SK-N-SH treated with all-trans-retinoic acid at 6 μM for 48 hours (cell line): ENCODE measurements at regions not wholly inside any gene's neighbourhood (a gene's known extent, or its start where the extent isn't known, plus 50 kb on each side); places are given as distances from the start of the nearest gene placed in this dataset.

Experiments
- GLIS3 ChIP-seq: fragments of 250-450 bp; sonication (Bioruptor Pico); IDR thresholded peaks from 2 replicates; pipeline ENCODE4 v1.5.0; 2020; ENCODE audit warnings: mild to moderate bottlenecking, moderate library complexity
- POU6F1 ChIP-seq: fragments of 250-450 bp; sonication (Bioruptor Pico); IDR thresholded peaks from 2 replicates; pipeline ENCODE4 v1.8.0; 2021; ENCODE audit warnings: low read depth, mild to moderate bottlenecking, moderate library complexity, borderline replicate concordance
- PPARA ChIP-seq: fragments of 250-450 bp; sonication (Bioruptor Pico); IDR thresholded peaks from 2 replicates; pipeline ENCODE4 v1.5.0; 2020; ENCODE audit warnings: mild to moderate bottlenecking, borderline replicate concordance
- ZFP3 ChIP-seq: fragments of 250-450 bp; sonication (Bioruptor Pico); IDR thresholded peaks from 2 replicates; pipeline ENCODE4 v1.5.0; 2020; ENCODE audit warnings: mild to moderate bottlenecking, moderate library complexity
- ZNF8 ChIP-seq: fragments of 450-650 bp; formaldehyde crosslinking; IDR thresholded peaks from 2 replicates; pipeline ENCODE4 v1.5.0; 2020; ENCODE audit warnings: mild to moderate bottlenecking, moderate library complexity

DNA sequence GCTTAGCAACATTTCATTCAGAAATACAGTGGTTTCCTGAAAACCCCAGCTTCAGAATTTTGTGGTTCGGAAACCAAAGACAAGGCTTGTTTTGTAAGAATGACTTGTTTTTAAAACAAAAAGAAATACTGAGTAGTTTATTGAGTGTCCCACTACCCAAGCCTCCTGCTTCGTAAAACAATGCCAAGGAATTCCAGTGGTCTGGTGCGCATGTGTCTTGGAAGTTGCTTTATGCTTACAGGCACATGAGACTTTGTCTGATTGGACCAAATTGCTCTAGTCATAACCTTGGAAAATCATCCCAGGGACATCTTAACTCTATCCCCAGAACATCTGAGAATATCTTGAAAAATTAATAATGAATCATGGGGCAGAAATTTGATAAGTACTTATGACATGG is 77.1 kb upstream of the FST start:
- TF ChIP-seq POU6F1 (CRISPR knock-in tag) (no peak), PPARA (CRISPR knock-in tag) (no peak), GLIS3 (CRISPR knock-in tag) (no peak), ZFP3 (no peak), ZNF8 (CRISPR knock-in tag) (no peak)
